ENCODE measurements at regions not wholly inside any gene's neighbourhood (a gene's known extent, or its start where the extent isn't known, plus 50 kb on each side); places are given as distances from the start of the nearest gene placed in this dataset.

DNA sequence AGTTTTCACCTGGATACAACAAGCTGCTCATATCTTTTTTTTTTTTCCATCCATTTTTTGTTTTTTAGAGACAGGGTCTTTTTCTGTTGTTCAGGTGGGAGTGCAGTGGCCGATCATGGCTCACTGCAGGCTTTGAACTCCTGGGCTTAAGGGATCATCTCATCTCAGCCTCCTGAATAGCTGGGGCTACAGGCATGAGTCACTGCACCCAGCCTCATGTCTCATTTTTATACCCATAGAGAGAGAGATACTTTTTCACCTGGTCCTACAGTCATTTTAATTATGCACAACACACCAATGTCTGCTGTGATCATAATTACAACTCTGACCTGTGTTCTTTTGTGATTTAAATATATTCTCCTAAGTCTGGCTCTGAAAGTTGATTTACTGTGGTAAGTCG is 84.4 kb downstream of the KIF4B start:
- H3K4me3 Mint-ChIP-seq: no peak overlapping the region
- H3K27ac Mint-ChIP-seq: no peak overlapping the region
- no peak for TF ChIP-seq CTCF (IDR thresholded peaks at IDR 0.05)

GRCh38 chr5:155098433-155098832 is 84.9 kb downstream of the KIF4B start:
- H3K36me3 Mint-ChIP-seq (ENCODE audit: low read depth): no peaks in the 10 kb centered on the region
- peaks cover 8% of the 10 kb centered on the region for H3K4me1 Mint-ChIP-seq (ENCODE audit: low read depth)
- H3K4me3 Mint-ChIP-seq: no peak overlapping the region
- no peak overlapping the region for H3K27ac Mint-ChIP-seq
- no peak for DNase-seq
- H3K27me3 Mint-ChIP-seq (ENCODE audit: insufficient read depth): peaks cover 8% of the 10 kb centered on the region; the same call in 1 of the 2 replicates
- H3K9me3 Mint-ChIP-seq: no peaks in the 10 kb centered on the region
- no peak for TF ChIP-seq CTCF (IDR thresholded peaks at IDR 0.05)

More for the DNA sequence above, 84.4 kb downstream of the KIF4B start:
- Mint-ChIP-seq H3K27me3 (ENCODE audit: insufficient read depth) (peaks cover 8% of the 10 kb centered on the region; the same call in 1 of the 2 replicates), H3K4me1 (ENCODE audit: low read depth) (peaks cover 4% of the 10 kb centered on the region), H3K36me3 (ENCODE audit: low read depth) (no peaks in the 10 kb centered on the region), H3K9me3 (no peaks in the 10 kb centered on the region)
- DNase-seq: no peak

DNA sequence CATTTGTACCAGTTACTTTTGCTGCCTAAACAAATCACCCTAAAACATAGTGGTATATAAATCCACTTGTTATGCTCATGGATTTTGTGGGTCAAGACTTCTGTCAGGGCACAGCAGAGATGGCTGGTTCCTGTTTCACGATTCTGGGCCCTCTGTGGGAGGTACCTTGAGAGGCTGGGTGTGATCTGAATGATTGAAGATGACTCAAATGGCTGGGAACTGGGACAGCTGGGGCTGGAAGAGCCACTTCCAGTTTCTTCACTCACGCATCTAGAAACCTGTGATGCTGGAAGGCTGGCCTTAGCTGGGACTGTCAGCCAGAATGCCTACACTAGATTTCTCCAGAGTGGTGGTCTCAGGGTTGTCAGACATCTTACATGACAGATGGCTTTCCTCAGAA is 88.1 kb downstream of the KIF4B start:
- no peaks in the 10 kb centered on the region for H3K9me3 Mint-ChIP-seq
- H3K27me3 Mint-ChIP-seq (ENCODE audit: insufficient read depth): peaks cover 2% of the 10 kb centered on the region
- H3K27ac Mint-ChIP-seq: no peak overlapping the region
- H3K4me3 Mint-ChIP-seq: no peak overlapping the region
- no peaks in the 10 kb centered on the region for H3K36me3 Mint-ChIP-seq (ENCODE audit: low read depth)
- peaks cover 11% of the 10 kb centered on the region for H3K4me1 Mint-ChIP-seq (ENCODE audit: low read depth)
- DNase-seq: no peak
- TF ChIP-seq CTCF (IDR thresholded peaks at IDR 0.05): no peak

GRCh38 chr5:155103146-155103545 is 89.6 kb downstream of the KIF4B start:
- Mint-ChIP-seq H3K4me3 (no peak overlapping the region), H3K27me3 (ENCODE audit: insufficient read depth) (peaks cover 2% of the 10 kb centered on the region), H3K4me1 (ENCODE audit: low read depth) (peaks cover 11% of the 10 kb centered on the region), H3K36me3 (ENCODE audit: low read depth) (no peaks in the 10 kb centered on the region), H3K9me3 (no peaks in the 10 kb centered on the region), H3K27ac (no peak overlapping the region)
- no peak for TF ChIP-seq CTCF (IDR thresholded peaks at IDR 0.05)
- DNase-seq: peak; percentile 17

DNA sequence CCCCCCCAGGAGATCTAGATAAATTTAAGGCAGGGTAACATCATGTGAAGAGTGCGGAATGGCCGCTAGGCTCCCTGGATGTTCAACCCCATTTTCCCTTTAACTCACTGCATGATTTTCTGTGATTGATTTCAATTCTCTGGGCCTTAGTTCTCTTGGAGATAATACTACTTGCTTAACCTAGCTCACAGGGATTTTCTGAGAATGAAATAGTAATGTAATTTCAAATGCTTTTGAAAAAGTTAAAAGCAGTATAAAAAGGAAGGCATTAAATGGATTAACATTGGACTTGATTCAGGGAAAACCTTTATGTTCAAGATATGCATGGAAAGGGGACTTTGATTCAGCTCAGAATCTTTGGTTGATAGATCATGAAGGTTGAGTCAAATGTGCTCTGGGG is 90.9 kb downstream of the KIF4B start:
- DNase-seq: no peak
- Mint-ChIP-seq H3K36me3 (ENCODE audit: low read depth) (no peaks in the 10 kb centered on the region), H3K4me1 (ENCODE audit: low read depth) (peaks cover 11% of the 10 kb centered on the region), H3K4me3 (no peak overlapping the region), H3K27ac (no peak overlapping the region), H3K27me3 (ENCODE audit: insufficient read depth) (peaks cover 8% of the 10 kb centered on the region), H3K9me3 (no peaks in the 10 kb centered on the region)
- TF ChIP-seq CTCF (IDR thresholded peaks at IDR 0.05): no peak

- no peaks in the 10 kb centered on the region for H3K36me3 Mint-ChIP-seq (ENCODE audit: low read depth)
- H3K4me1 Mint-ChIP-seq (ENCODE audit: low read depth): peaks cover 11% of the 10 kb centered on the region
- peaks cover 8% of the 10 kb centered on the region for H3K27me3 Mint-ChIP-seq (ENCODE audit: insufficient read depth)
- no peak for TF ChIP-seq CTCF (IDR thresholded peaks at IDR 0.05)
- DNase-seq: no peak
- H3K9me3 Mint-ChIP-seq: no peaks in the 10 kb centered on the region
- H3K4me3 Mint-ChIP-seq: no peak overlapping the region
- H3K27ac Mint-ChIP-seq: no peak overlapping the region
Measured at GRCh38 chr5:155106221-155106620, 92.7 kb downstream of the KIF4B start.
